ENCODE measurements at regions not wholly inside any gene's neighbourhood (a gene's known extent, or its start where the extent isn't known, plus 50 kb on each side); places are given as distances from the start of the nearest gene placed in this dataset.

DNA sequence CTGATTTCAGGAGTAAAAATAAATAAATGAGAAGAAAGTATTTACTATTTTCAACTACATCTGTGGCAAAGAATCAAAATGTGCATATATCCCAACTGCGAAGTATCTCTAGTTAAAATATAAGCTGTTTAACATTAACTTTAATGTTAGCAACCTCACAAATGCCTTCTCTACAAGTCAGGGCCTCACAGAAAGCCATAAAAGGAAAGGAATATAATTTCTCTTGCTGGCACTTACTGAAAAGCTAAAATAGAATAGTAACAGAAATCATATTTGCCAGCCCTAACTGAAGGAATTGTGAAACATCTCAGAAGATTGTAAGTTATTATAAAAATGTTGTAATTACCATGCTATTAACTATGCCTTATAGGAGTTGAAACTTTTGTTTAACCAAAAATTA is 65.1 kb upstream of the MBNL1 start:
- Histone ChIP-seq H2AFZ (ENCODE audit: insufficient read depth, low read length, poor library complexity) (no peak overlapping the region), H3K27me3 (ENCODE audit: insufficient read depth, low read length) (no peaks in the 10 kb centered on the region), H4K8ac (ENCODE audit: low read depth, low read length) (no peak overlapping the region), H3K14ac (ENCODE audit: low read length) (no peak overlapping the region), H3K18ac (ENCODE audit: low read length) (no peak overlapping the region), H2BK120ac (ENCODE audit: insufficient read depth, low read length, poor library complexity) (no peak overlapping the region), H3K23ac (ENCODE audit: low read length) (no peak overlapping the region), H3K9me3 (ENCODE audit: insufficient read depth, low read depth, low read length) (no peaks in the 10 kb centered on the region), H3K4me3 (ENCODE audit: low read depth, low read length) (no peak overlapping the region), H2AK5ac (ENCODE audit: low read length) (no peak overlapping the region), H4K91ac (ENCODE audit: low read depth, low read length) (no peak overlapping the region), H3K4ac (ENCODE audit: low read depth, low read length) (no peak overlapping the region), H3K4me1 (ENCODE audit: control insufficient read depth in 1 of 2, insufficient read depth in 2 of 2, low read length in 2 of 2) (no peaks in the 10 kb centered on the region), H3K9ac (ENCODE audit: low read length) (no peak overlapping the region), H4K12ac (ENCODE audit: low read depth, low read length) (no peak overlapping the region), H3K36me3 (ENCODE audit: control insufficient read depth in 1 of 2, insufficient read depth in 2 of 2, low read length in 2 of 2) (no peaks in the 10 kb centered on the region), H3K79me1 (ENCODE audit: low read length) (no peaks in the 10 kb centered on the region), H3K79me2 (ENCODE audit: control insufficient read depth, insufficient read depth, low read length, poor library complexity) (no peaks in the 10 kb centered on the region), H2BK5ac (ENCODE audit: low read depth, low read length, poor library complexity) (no peak overlapping the region), H3K27ac (ENCODE audit: low read depth, low read length) (no peak overlapping the region), H3K4me2 (ENCODE audit: low read length) (no peak overlapping the region), H2BK12ac (ENCODE audit: low read length) (no peak overlapping the region)
- DNase-seq: no peak
- no CpG with 5 or more reads among the region's 1 CpG for WGBS (ENCODE audit: extremely low coverage, insufficient coverage, insufficient read length)

DNA sequence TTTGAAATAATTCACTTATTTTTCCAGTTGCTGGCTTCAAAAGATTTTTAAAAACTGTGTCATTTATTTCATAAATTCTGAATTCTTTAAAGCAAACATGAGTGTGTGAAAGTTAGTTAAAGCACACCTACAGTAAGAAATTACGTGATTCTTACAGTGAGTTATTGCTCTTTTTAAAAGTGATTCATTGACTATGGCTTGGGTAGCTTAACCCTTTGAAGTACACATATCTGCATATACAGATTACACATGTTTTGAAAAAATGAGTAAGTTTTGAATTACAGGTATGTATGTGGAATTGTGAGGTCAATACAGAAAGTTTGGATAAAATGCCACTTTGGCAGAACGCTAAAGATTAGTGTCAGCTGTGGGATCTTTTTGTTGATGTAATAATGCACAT is 64.5 kb upstream of the MBNL1 start:
- Histone ChIP-seq H3K23ac (ENCODE audit: low read length) (no peak overlapping the region), H2BK5ac (ENCODE audit: low read depth, low read length, poor library complexity) (no peak overlapping the region), H3K4me3 (ENCODE audit: low read depth, low read length) (no peak overlapping the region), H4K8ac (ENCODE audit: low read depth, low read length) (no peak overlapping the region), H3K9me3 (ENCODE audit: insufficient read depth, low read depth, low read length) (no peaks in the 10 kb centered on the region), H4K12ac (ENCODE audit: low read depth, low read length) (no peak overlapping the region), H3K79me1 (ENCODE audit: low read length) (no peaks in the 10 kb centered on the region), H2AFZ (ENCODE audit: insufficient read depth, low read length, poor library complexity) (no peak overlapping the region), H3K18ac (ENCODE audit: low read length) (no peak overlapping the region), H3K9ac (ENCODE audit: low read length) (no peak overlapping the region), H2BK120ac (ENCODE audit: insufficient read depth, low read length, poor library complexity) (no peak overlapping the region), H3K14ac (ENCODE audit: low read length) (no peak overlapping the region), H3K36me3 (ENCODE audit: control insufficient read depth in 1 of 2, insufficient read depth in 2 of 2, low read length in 2 of 2) (no peaks in the 10 kb centered on the region), H3K79me2 (ENCODE audit: control insufficient read depth, insufficient read depth, low read length, poor library complexity) (no peaks in the 10 kb centered on the region), H2BK12ac (ENCODE audit: low read length) (no peak overlapping the region), H3K27me3 (ENCODE audit: insufficient read depth, low read length) (no peaks in the 10 kb centered on the region), H2AK5ac (ENCODE audit: low read length) (no peak overlapping the region), H3K4me1 (ENCODE audit: control insufficient read depth in 1 of 2, insufficient read depth in 2 of 2, low read length in 2 of 2) (no peaks in the 10 kb centered on the region), H3K4me2 (ENCODE audit: low read length) (no peak overlapping the region), H3K27ac (ENCODE audit: low read depth, low read length) (no peak overlapping the region), H4K91ac (ENCODE audit: low read depth, low read length) (no peak overlapping the region), H3K4ac (ENCODE audit: low read depth, low read length) (no peak overlapping the region)
- DNase-seq: no peak
- WGBS (ENCODE audit: extremely low coverage, insufficient coverage, insufficient read length): no CpG with 5 or more reads among the region's 2 CpGs

DNA sequence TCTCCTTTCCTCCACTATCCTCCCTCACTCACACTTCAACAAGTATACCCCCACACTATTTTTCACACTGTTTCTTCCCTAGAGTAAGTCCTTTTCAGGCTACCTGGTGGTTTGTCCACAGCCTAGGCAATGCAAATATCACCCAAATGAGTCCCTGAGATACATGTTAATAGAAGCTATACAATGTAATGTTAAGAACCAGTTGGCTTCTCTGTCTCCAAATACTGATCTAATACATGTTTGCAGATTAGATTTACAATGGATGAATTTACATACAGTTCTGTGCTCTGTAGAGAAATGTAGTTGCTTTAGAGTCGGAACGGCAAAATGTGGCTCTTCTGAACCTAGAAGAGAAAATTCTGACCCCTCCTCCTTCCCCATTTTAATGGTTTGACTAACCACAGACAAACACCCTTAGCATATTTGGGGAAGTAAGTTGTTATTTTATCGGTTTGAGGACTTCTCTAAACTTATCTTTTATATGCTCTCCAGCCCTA is 63.6 kb upstream of the MBNL1 start:
- H3K9me3 ChIP-seq (ENCODE audit: insufficient read depth, low read depth, low read length): no peaks in the 10 kb centered on the region
- no peaks in the 10 kb centered on the region for H3K79me2 ChIP-seq (ENCODE audit: control insufficient read depth, insufficient read depth, low read length, poor library complexity)
- no peak overlapping the region for H4K8ac ChIP-seq (ENCODE audit: low read depth, low read length)
- no peak overlapping the region for H4K91ac ChIP-seq (ENCODE audit: low read depth, low read length)
- H3K14ac ChIP-seq (ENCODE audit: low read length): no peak overlapping the region
- no peaks in the 10 kb centered on the region for H3K4me1 ChIP-seq (ENCODE audit: control insufficient read depth in 1 of 2, insufficient read depth in 2 of 2, low read length in 2 of 2)
- H3K27ac ChIP-seq (ENCODE audit: low read depth, low read length): no peak overlapping the region
- H3K36me3 ChIP-seq (ENCODE audit: control insufficient read depth in 1 of 2, insufficient read depth in 2 of 2, low read length in 2 of 2): no peaks in the 10 kb centered on the region
- H2BK120ac ChIP-seq (ENCODE audit: insufficient read depth, low read length, poor library complexity): no peak overlapping the region
- H2BK5ac ChIP-seq (ENCODE audit: low read depth, low read length, poor library complexity): no peak overlapping the region
- H3K4ac ChIP-seq (ENCODE audit: low read depth, low read length): no peak overlapping the region
- H3K27me3 ChIP-seq (ENCODE audit: insufficient read depth, low read length): no peaks in the 10 kb centered on the region
- no peak overlapping the region for H4K12ac ChIP-seq (ENCODE audit: low read depth, low read length)
- H3K4me2 ChIP-seq (ENCODE audit: low read length): no peak overlapping the region
- H2AFZ ChIP-seq (ENCODE audit: insufficient read depth, low read length, poor library complexity): no peak overlapping the region
- no peak overlapping the region for H2AK5ac ChIP-seq (ENCODE audit: low read length)
- no peak for DNase-seq
- no peak overlapping the region for H3K9ac ChIP-seq (ENCODE audit: low read length)
- H3K23ac ChIP-seq (ENCODE audit: low read length): no peak overlapping the region
- WGBS (ENCODE audit: extremely low coverage, insufficient coverage, insufficient read length): no CpG with 5 or more reads among the region's 3 CpGs
- no peaks in the 10 kb centered on the region for H3K79me1 ChIP-seq (ENCODE audit: low read length)
- H3K18ac ChIP-seq (ENCODE audit: low read length): no peak overlapping the region
- H3K4me3 ChIP-seq (ENCODE audit: low read depth, low read length): no peak overlapping the region
- H2BK12ac ChIP-seq (ENCODE audit: low read length): no peak overlapping the region

DNA sequence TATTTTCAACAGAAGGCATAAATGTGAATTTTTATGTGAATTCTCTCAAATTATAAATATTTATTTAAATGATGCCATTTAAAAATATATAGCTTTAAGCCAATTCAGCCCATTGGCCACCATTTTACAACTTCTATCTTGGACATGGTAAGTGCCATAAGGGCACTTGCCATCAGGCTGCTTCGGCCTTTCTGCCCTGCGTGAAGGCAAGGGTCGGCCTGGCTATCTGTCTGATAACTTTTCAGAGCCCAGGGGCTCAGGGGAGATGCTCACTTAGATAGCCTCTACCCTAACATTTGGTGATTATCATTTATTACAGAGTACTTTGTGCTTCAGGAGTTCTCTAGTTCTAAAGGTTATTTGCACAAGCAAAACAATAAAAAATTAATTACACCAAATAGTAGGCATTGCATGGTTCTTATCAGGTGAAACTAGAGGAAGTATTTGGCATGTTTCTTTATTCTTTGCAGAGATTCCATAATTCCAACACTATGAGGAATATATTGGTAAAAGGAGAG is 62.4 kb upstream of the MBNL1 start:
- no peaks in the 10 kb centered on the region for H3K79me2 ChIP-seq (ENCODE audit: control insufficient read depth, insufficient read depth, low read length, poor library complexity)
- no peak overlapping the region for H3K23ac ChIP-seq (ENCODE audit: low read length)
- WGBS (ENCODE audit: extremely low coverage, insufficient coverage, insufficient read length): no CpG with 5 or more reads among the region's 3 CpGs

More for the DNA sequence above, 62.4 kb upstream of the MBNL1 start:
- no peak overlapping the region for H2BK120ac ChIP-seq (ENCODE audit: insufficient read depth, low read length, poor library complexity)
- no peak overlapping the region for H3K27ac ChIP-seq (ENCODE audit: low read depth, low read length)
- H2BK12ac ChIP-seq (ENCODE audit: low read length): no peak overlapping the region
- no peaks in the 10 kb centered on the region for H3K9me3 ChIP-seq (ENCODE audit: insufficient read depth, low read depth, low read length)
- no peak overlapping the region for H3K4me3 ChIP-seq (ENCODE audit: low read depth, low read length)
- H3K4me2 ChIP-seq (ENCODE audit: low read length): no peak overlapping the region
- H3K36me3 ChIP-seq (ENCODE audit: control insufficient read depth in 1 of 2, insufficient read depth in 2 of 2, low read length in 2 of 2): no peaks in the 10 kb centered on the region
- H3K4ac ChIP-seq (ENCODE audit: low read depth, low read length): no peak overlapping the region
- H3K27me3 ChIP-seq (ENCODE audit: insufficient read depth, low read length): no peaks in the 10 kb centered on the region
- H3K4me1 ChIP-seq (ENCODE audit: control insufficient read depth in 1 of 2, insufficient read depth in 2 of 2, low read length in 2 of 2): no peaks in the 10 kb centered on the region
- H3K18ac ChIP-seq (ENCODE audit: low read length): no peak overlapping the region
- no peak overlapping the region for H4K91ac ChIP-seq (ENCODE audit: low read depth, low read length)
- H3K14ac ChIP-seq (ENCODE audit: low read length): no peak overlapping the region
- H2AK5ac ChIP-seq (ENCODE audit: low read length): no peak overlapping the region
- no peak overlapping the region for H2AFZ ChIP-seq (ENCODE audit: insufficient read depth, low read length, poor library complexity)
- H2BK5ac ChIP-seq (ENCODE audit: low read depth, low read length, poor library complexity): no peak overlapping the region
- no peak overlapping the region for H4K12ac ChIP-seq (ENCODE audit: low read depth, low read length)
- no peaks in the 10 kb centered on the region for H3K79me1 ChIP-seq (ENCODE audit: low read length)
- H3K9ac ChIP-seq (ENCODE audit: low read length): no peak overlapping the region
- DNase-seq: no peak
- no peak overlapping the region for H4K8ac ChIP-seq (ENCODE audit: low read depth, low read length)

Data from trophoblast cell (in vitro differentiated cells and primary cell).